Body of pancreas (tissue), 4 donors: ENCODE measurements at regions not wholly inside any gene's neighbourhood (a gene's known extent, or its start where the extent isn't known, plus 50 kb on each side); places are given as distances from the start of the nearest gene placed in this dataset.

Experiments used
- POLR2A ChIP-seq, 3 donors: fragments of 450-650 bp; IDR thresholded peaks; one replicate each; pipeline ENCODE4 v1.6.1; 2016; ENCODE audit warnings: antibody characterized with exemption in 3 of 3, mild to moderate bottlenecking in 2 of 3
- TF ChIP-seq, protein P1 (sequence below), 7 experiments: fragments of 450-650 bp in 4 of 7; fragments of 200-600 bp in 3 of 7; sonication (generic) in 3 of 7; IDR thresholded peaks; one replicate each; pipeline ENCODE4 v1.5.1; 2016 to 2019; ENCODE audit warnings: antibody characterized with exemption in 7 of 7

DNA sequence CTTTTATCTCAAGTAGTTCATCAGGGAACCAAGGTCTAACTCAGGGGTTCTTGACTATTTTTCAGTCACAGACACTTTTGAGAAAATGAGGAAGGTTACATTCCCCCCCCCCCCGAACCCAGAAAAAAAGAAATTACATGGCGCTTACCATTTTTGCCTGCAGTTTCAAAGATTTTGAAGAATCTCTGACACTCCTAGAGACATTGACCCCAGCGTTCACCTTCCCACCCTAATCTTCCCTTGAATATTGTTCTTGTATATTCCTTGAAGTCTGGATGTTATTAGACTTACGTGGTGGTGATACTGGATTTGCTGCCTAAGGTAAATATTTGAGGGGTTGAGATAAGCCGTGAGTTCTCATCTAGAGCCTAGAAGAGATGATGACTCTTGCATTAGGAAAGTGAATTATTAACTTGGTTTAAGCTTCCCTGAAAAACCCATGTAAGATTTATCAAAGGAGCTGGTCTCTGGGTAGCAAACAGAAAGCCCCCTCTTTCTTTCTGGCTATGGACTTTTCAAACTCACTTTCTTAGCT, 245.7 kb upstream of the FOXK1 start:
- TF ChIP-seq, protein P1, sequence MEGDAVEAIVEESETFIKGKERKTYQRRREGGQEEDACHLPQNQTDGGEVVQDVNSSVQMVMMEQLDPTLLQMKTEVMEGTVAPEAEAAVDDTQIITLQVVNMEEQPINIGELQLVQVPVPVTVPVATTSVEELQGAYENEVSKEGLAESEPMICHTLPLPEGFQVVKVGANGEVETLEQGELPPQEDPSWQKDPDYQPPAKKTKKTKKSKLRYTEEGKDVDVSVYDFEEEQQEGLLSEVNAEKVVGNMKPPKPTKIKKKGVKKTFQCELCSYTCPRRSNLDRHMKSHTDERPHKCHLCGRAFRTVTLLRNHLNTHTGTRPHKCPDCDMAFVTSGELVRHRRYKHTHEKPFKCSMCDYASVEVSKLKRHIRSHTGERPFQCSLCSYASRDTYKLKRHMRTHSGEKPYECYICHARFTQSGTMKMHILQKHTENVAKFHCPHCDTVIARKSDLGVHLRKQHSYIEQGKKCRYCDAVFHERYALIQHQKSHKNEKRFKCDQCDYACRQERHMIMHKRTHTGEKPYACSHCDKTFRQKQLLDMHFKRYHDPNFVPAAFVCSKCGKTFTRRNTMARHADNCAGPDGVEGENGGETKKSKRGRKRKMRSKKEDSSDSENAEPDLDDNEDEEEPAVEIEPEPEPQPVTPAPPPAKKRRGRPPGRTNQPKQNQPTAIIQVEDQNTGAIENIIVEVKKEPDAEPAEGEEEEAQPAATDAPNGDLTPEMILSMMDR (IDR thresholded peaks at IDR 0.05) = no peak
- no peak for TF ChIP-seq POLR2A (IDR thresholded peaks at IDR 0.05)
